ENCODE measurements at regions not wholly inside any gene's neighbourhood (a gene's known extent, or its start where the extent isn't known, plus 50 kb on each side); places are given as distances from the start of the nearest gene placed in this dataset.
"Not testable (repeated sequence)": the region's sequence is repeated elsewhere in the genome, so short reads cannot be mapped to it uniquely, and the experiment has no call there.

- not testable (repeated sequence) for H2BK5ac ChIP-seq (ENCODE audit: low read depth, low read length, poor library complexity); H3K79me2 ChIP-seq (ENCODE audit: control insufficient read depth, insufficient read depth, low read length, poor library complexity); H3K4me2 ChIP-seq (ENCODE audit: low read length); DNase-seq; H3K18ac ChIP-seq (ENCODE audit: low read length); H3K79me1 ChIP-seq (ENCODE audit: low read length); H2AFZ ChIP-seq (ENCODE audit: insufficient read depth, low read length, poor library complexity); H3K27me3 ChIP-seq (ENCODE audit: insufficient read depth, low read length); H3K4me3 ChIP-seq (ENCODE audit: low read depth, low read length); H3K4me1 ChIP-seq (ENCODE audit: control insufficient read depth in 1 of 2, insufficient read depth in 2 of 2, low read length in 2 of 2); H3K27ac ChIP-seq (ENCODE audit: low read depth, low read length); H2AK5ac ChIP-seq (ENCODE audit: low read length); H3K23ac ChIP-seq (ENCODE audit: low read length); H2BK120ac ChIP-seq (ENCODE audit: insufficient read depth, low read length, poor library complexity); H3K4ac ChIP-seq (ENCODE audit: low read depth, low read length); H3K14ac ChIP-seq (ENCODE audit: low read length); H4K8ac ChIP-seq (ENCODE audit: low read depth, low read length); H4K12ac ChIP-seq (ENCODE audit: low read depth, low read length); H3K9ac ChIP-seq (ENCODE audit: low read length); H3K36me3 ChIP-seq (ENCODE audit: control insufficient read depth in 1 of 2, insufficient read depth in 2 of 2, low read length in 2 of 2); H4K91ac ChIP-seq (ENCODE audit: low read depth, low read length); H3K9me3 ChIP-seq (ENCODE audit: insufficient read depth, low read depth, low read length); H2BK12ac ChIP-seq (ENCODE audit: low read length)
- no CpG with 5 or more reads among the region's 37 CpGs for WGBS (ENCODE audit: extremely low coverage, insufficient coverage, insufficient read length)
Measured at GRCh38 chr11:45738194-45738593, 66.8 kb upstream of the SLC35C1 start.

GRCh38 chr11:45737056-45737455, 67.9 kb upstream of the SLC35C1 start:
- H3K79me2 ChIP-seq (ENCODE audit: control insufficient read depth, insufficient read depth, low read length, poor library complexity), result no peaks in the 10 kb centered on the region
- H2BK12ac ChIP-seq (ENCODE audit: low read length), result no peak overlapping the region
- H2BK120ac ChIP-seq (ENCODE audit: insufficient read depth, low read length, poor library complexity), result no peak overlapping the region
- H2BK5ac ChIP-seq (ENCODE audit: low read depth, low read length, poor library complexity), result no peak overlapping the region
- no peak overlapping the region for H3K18ac ChIP-seq (ENCODE audit: low read length)
- no peaks in the 10 kb centered on the region for H3K79me1 ChIP-seq (ENCODE audit: low read length)
- H3K27ac ChIP-seq (ENCODE audit: low read depth, low read length), result no peak overlapping the region
- no peak overlapping the region for H3K4me2 ChIP-seq (ENCODE audit: low read length)
- H2AFZ ChIP-seq (ENCODE audit: insufficient read depth, low read length, poor library complexity), result no peak overlapping the region
- no peak overlapping the region for H4K8ac ChIP-seq (ENCODE audit: low read depth, low read length)
- H3K4ac ChIP-seq (ENCODE audit: low read depth, low read length), result no peak overlapping the region
- no peak overlapping the region for H3K14ac ChIP-seq (ENCODE audit: low read length)
- no peak overlapping the region for H3K4me3 ChIP-seq (ENCODE audit: low read depth, low read length)
- H2AK5ac ChIP-seq (ENCODE audit: low read length), result no peak overlapping the region
- H3K23ac ChIP-seq (ENCODE audit: low read length), result no peak overlapping the region
- H3K9me3 ChIP-seq (ENCODE audit: insufficient read depth, low read depth, low read length), result peaks cover 4% of the 10 kb centered on the region
- H3K36me3 ChIP-seq (ENCODE audit: control insufficient read depth in 1 of 2, insufficient read depth in 2 of 2, low read length in 2 of 2), result no peaks in the 10 kb centered on the region
- no CpG with 5 or more reads among the region's 4 CpGs for WGBS (ENCODE audit: extremely low coverage, insufficient coverage, insufficient read length)
- no peaks in the 10 kb centered on the region for H3K27me3 ChIP-seq (ENCODE audit: insufficient read depth, low read length)
- H4K12ac ChIP-seq (ENCODE audit: low read depth, low read length), result no peak overlapping the region
- no peak overlapping the region for H3K9ac ChIP-seq (ENCODE audit: low read length)
- no peaks in the 10 kb centered on the region for H3K4me1 ChIP-seq (ENCODE audit: control insufficient read depth in 1 of 2, insufficient read depth in 2 of 2, low read length in 2 of 2)
- peak; percentile 58 to 89 for DNase-seq
- H4K91ac ChIP-seq (ENCODE audit: low read depth, low read length), result no peak overlapping the region

GRCh38 chr11:45736424-45736823, 68.5 kb upstream of the SLC35C1 start:
- Histone ChIP-seq H3K79me1 (ENCODE audit: low read length) (no peaks in the 10 kb centered on the region), H3K18ac (ENCODE audit: low read length) (no peak overlapping the region), H2BK120ac (ENCODE audit: insufficient read depth, low read length, poor library complexity) (no peak overlapping the region), H3K4ac (ENCODE audit: low read depth, low read length) (no peak overlapping the region), H3K4me3 (ENCODE audit: low read depth, low read length) (no peak overlapping the region), H4K8ac (ENCODE audit: low read depth, low read length) (no peak overlapping the region), H3K27me3 (ENCODE audit: insufficient read depth, low read length) (no peaks in the 10 kb centered on the region), H4K91ac (ENCODE audit: low read depth, low read length) (no peak overlapping the region), H3K27ac (ENCODE audit: low read depth, low read length) (no peak overlapping the region), H2AFZ (ENCODE audit: insufficient read depth, low read length, poor library complexity) (no peak overlapping the region), H3K4me1 (ENCODE audit: control insufficient read depth in 1 of 2, insufficient read depth in 2 of 2, low read length in 2 of 2) (no peaks in the 10 kb centered on the region), H4K12ac (ENCODE audit: low read depth, low read length) (no peak overlapping the region), H3K23ac (ENCODE audit: low read length) (no peak overlapping the region), H3K36me3 (ENCODE audit: control insufficient read depth in 1 of 2, insufficient read depth in 2 of 2, low read length in 2 of 2) (no peaks in the 10 kb centered on the region), H2BK5ac (ENCODE audit: low read depth, low read length, poor library complexity) (no peak overlapping the region), H2BK12ac (ENCODE audit: low read length) (no peak overlapping the region), H3K14ac (ENCODE audit: low read length) (no peak overlapping the region), H3K4me2 (ENCODE audit: low read length) (no peak overlapping the region), H2AK5ac (ENCODE audit: low read length) (no peak overlapping the region), H3K79me2 (ENCODE audit: control insufficient read depth, insufficient read depth, low read length, poor library complexity) (no peaks in the 10 kb centered on the region), H3K9me3 (ENCODE audit: insufficient read depth, low read depth, low read length) (peaks cover 4% of the 10 kb centered on the region), H3K9ac (ENCODE audit: low read length) (no peak overlapping the region)
- peak; percentile 82 to 96 for DNase-seq
- no CpG with 5 or more reads among the region's 2 CpGs for WGBS (ENCODE audit: extremely low coverage, insufficient coverage, insufficient read length)

GRCh38 chr11:45733176-45733575, 67.8 kb upstream of the CHST1 start:
- Histone ChIP-seq H3K9ac (ENCODE audit: low read length) (no peak overlapping the region), H3K4me2 (ENCODE audit: low read length) (no peak overlapping the region), H3K79me1 (ENCODE audit: low read length) (no peaks in the 10 kb centered on the region), H2BK5ac (ENCODE audit: low read depth, low read length, poor library complexity) (no peak overlapping the region), H3K4me1 (ENCODE audit: control insufficient read depth in 1 of 2, insufficient read depth in 2 of 2, low read length in 2 of 2) (no peaks in the 10 kb centered on the region), H3K36me3 (ENCODE audit: control insufficient read depth in 1 of 2, insufficient read depth in 2 of 2, low read length in 2 of 2) (no peaks in the 10 kb centered on the region), H3K79me2 (ENCODE audit: control insufficient read depth, insufficient read depth, low read length, poor library complexity) (no peaks in the 10 kb centered on the region), H2BK120ac (ENCODE audit: insufficient read depth, low read length, poor library complexity) (no peak overlapping the region), H3K4me3 (ENCODE audit: low read depth, low read length) (no peak overlapping the region), H3K4ac (ENCODE audit: low read depth, low read length) (no peak overlapping the region), H2AFZ (ENCODE audit: insufficient read depth, low read length, poor library complexity) (no peak overlapping the region), H3K27ac (ENCODE audit: low read depth, low read length) (no peak overlapping the region), H4K91ac (ENCODE audit: low read depth, low read length) (no peak overlapping the region), H3K27me3 (ENCODE audit: insufficient read depth, low read length) (no peaks in the 10 kb centered on the region), H2AK5ac (ENCODE audit: low read length) (no peak overlapping the region), H2BK12ac (ENCODE audit: low read length) (no peak overlapping the region), H3K23ac (ENCODE audit: low read length) (no peak overlapping the region), H4K8ac (ENCODE audit: low read depth, low read length) (no peak overlapping the region), H3K9me3 (ENCODE audit: insufficient read depth, low read depth, low read length) (peaks cover 4% of the 10 kb centered on the region), H4K12ac (ENCODE audit: low read depth, low read length) (no peak overlapping the region), H3K18ac (ENCODE audit: low read length) (no peak overlapping the region), H3K14ac (ENCODE audit: low read length) (no peak overlapping the region)
- no CpG with 5 or more reads among the region's 1 CpG for WGBS (ENCODE audit: extremely low coverage, insufficient coverage, insufficient read length)
- DNase-seq, result no peak

All from trophoblast cell (in vitro differentiated cells and primary cell).